ENCODE measurements at regions not wholly inside any gene's neighbourhood (a gene's known extent, or its start where the extent isn't known, plus 50 kb on each side); places are given as distances from the start of the nearest gene placed in this dataset.

- TF ChIP-seq, protein P1, sequence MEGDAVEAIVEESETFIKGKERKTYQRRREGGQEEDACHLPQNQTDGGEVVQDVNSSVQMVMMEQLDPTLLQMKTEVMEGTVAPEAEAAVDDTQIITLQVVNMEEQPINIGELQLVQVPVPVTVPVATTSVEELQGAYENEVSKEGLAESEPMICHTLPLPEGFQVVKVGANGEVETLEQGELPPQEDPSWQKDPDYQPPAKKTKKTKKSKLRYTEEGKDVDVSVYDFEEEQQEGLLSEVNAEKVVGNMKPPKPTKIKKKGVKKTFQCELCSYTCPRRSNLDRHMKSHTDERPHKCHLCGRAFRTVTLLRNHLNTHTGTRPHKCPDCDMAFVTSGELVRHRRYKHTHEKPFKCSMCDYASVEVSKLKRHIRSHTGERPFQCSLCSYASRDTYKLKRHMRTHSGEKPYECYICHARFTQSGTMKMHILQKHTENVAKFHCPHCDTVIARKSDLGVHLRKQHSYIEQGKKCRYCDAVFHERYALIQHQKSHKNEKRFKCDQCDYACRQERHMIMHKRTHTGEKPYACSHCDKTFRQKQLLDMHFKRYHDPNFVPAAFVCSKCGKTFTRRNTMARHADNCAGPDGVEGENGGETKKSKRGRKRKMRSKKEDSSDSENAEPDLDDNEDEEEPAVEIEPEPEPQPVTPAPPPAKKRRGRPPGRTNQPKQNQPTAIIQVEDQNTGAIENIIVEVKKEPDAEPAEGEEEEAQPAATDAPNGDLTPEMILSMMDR (IDR thresholded peaks at IDR 0.05), result no peak
- TF ChIP-seq POLR2A (IDR thresholded peaks at IDR 0.05; ENCODE audit: low read length), result no peak
- TF ChIP-seq MAZ (IDR thresholded peaks at IDR 0.05; ENCODE audit: borderline replicate concordance, low read depth, low read length), result no peak
- no peak for TF ChIP-seq RCOR1 (IDR thresholded peaks at IDR 0.05; ENCODE audit: low read depth, low read length)
These were observed 284.8 kb upstream of the FMN2 start for GRCh38 chr1:239806897-239807296.

Measured in A549 (cell line).